ENCODE measurements at regions not wholly inside any gene's neighbourhood (a gene's known extent, or its start where the extent isn't known, plus 50 kb on each side); places are given as distances from the start of the nearest gene placed in this dataset.

DNA sequence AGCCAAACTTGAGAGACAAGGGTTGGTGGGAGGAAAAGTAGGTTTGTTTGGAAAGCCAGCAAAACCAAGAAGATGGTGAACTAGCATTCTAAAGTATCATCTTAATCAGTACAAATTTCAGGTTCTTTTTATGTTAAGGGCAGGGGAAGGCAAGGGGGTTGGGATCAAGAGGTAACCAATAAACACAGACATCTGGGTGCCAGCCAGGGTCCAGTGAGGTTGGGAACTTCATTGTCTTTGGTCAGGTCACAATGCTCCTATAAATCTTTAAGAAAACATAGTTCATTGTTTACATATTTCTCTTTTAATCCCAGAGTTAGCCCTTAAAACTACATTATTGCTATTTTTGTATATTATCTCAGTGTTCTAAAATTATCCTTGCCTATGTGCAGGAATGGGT, 126.2 kb upstream of the NR5A2 start:
- TF ChIP-seq, protein P1, sequence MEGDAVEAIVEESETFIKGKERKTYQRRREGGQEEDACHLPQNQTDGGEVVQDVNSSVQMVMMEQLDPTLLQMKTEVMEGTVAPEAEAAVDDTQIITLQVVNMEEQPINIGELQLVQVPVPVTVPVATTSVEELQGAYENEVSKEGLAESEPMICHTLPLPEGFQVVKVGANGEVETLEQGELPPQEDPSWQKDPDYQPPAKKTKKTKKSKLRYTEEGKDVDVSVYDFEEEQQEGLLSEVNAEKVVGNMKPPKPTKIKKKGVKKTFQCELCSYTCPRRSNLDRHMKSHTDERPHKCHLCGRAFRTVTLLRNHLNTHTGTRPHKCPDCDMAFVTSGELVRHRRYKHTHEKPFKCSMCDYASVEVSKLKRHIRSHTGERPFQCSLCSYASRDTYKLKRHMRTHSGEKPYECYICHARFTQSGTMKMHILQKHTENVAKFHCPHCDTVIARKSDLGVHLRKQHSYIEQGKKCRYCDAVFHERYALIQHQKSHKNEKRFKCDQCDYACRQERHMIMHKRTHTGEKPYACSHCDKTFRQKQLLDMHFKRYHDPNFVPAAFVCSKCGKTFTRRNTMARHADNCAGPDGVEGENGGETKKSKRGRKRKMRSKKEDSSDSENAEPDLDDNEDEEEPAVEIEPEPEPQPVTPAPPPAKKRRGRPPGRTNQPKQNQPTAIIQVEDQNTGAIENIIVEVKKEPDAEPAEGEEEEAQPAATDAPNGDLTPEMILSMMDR (tag by site-specific recombination; IDR thresholded peaks at IDR 0.05): no peak
- TF ChIP-seq ZNF621 (tag by site-specific recombination; IDR thresholded peaks at IDR 0.05) (no peak), MZF1 (tag by site-specific recombination; IDR thresholded peaks at IDR 0.05; ENCODE audit: borderline replicate concordance) (no peak)

Data from HEK293 (cell line).